ENCODE measurements at regions not wholly inside any gene's neighbourhood (a gene's known extent, or its start where the extent isn't known, plus 50 kb on each side); places are given as distances from the start of the nearest gene placed in this dataset.

- TF ChIP-seq CTCF (IDR thresholded peaks at IDR 0.05): no peak
- no peak for ATAC-seq
- Histone ChIP-seq H3K4me3 (no peak overlapping the region), H3K27ac (no peak overlapping the region), H3K36me3 (no peaks in the 10 kb centered on the region), H3K4me1 (no peaks in the 10 kb centered on the region), H3K9me3 (no peaks in the 10 kb centered on the region), H3K27me3 (no peaks in the 10 kb centered on the region)
- DNase-seq: no peak
- intact Hi-C loops (cut with DNase I): no loop called here
These were observed 201.8 kb upstream of the GK2 start for GRCh38 chr4:79609817-79610216.

GRCh38 chr4:79607979-79608378 is 200.0 kb upstream of the GK2 start:
- intact Hi-C loops (cut with DNase I): no loop called here
- Histone ChIP-seq H3K9me3 (no peaks in the 10 kb centered on the region), H3K4me3 (no peak overlapping the region), H3K36me3 (no peaks in the 10 kb centered on the region), H3K4me1 (no peaks in the 10 kb centered on the region), H3K27me3 (no peaks in the 10 kb centered on the region), H3K27ac (no peak overlapping the region)
- ATAC-seq (no peak), DNase-seq (no peak)
- no peak for TF ChIP-seq CTCF (IDR thresholded peaks at IDR 0.05)

- no peaks in the 10 kb centered on the region for H3K4me1 ChIP-seq
- intact Hi-C loops (cut with DNase I): no loop called here
- DNase-seq (no peak), ATAC-seq (no peak)
- no peaks in the 10 kb centered on the region for H3K27me3 ChIP-seq
- H3K9me3 ChIP-seq: no peaks in the 10 kb centered on the region
- no peak overlapping the region for H3K4me3 ChIP-seq
- no peaks in the 10 kb centered on the region for H3K36me3 ChIP-seq
- H3K27ac ChIP-seq: no peak overlapping the region
- no peak for TF ChIP-seq CTCF (IDR thresholded peaks at IDR 0.05)
These were observed 196.1 kb upstream of the GK2 start for GRCh38 chr4:79604152-79604551.

GRCh38 chr4:79603681-79604080 is 195.7 kb upstream of the GK2 start:
- Histone ChIP-seq H3K4me1 (no peaks in the 10 kb centered on the region), H3K9me3 (no peaks in the 10 kb centered on the region), H3K27ac (no peak overlapping the region), H3K27me3 (no peaks in the 10 kb centered on the region), H3K36me3 (no peaks in the 10 kb centered on the region), H3K4me3 (no peak overlapping the region)
- DNase-seq (no peak), ATAC-seq (peak; percentile 47)
- TF ChIP-seq CTCF (IDR thresholded peaks at IDR 0.05): no peak
- intact Hi-C loops (cut with DNase I): no loop called here

GRCh38 chr4:79599691-79600090 is 191.7 kb upstream of the GK2 start:
- no peaks in the 10 kb centered on the region for H3K9me3 ChIP-seq
- no peak for DNase-seq
- H3K27ac ChIP-seq: no peak overlapping the region
- TF ChIP-seq CTCF (IDR thresholded peaks at IDR 0.05): no peak
- H3K4me3 ChIP-seq: no peak overlapping the region
- intact Hi-C loops (cut with DNase I): no loop called here
- no peaks in the 10 kb centered on the region for H3K27me3 ChIP-seq
- ATAC-seq: no peak
- H3K4me1 ChIP-seq: no peaks in the 10 kb centered on the region
- no peaks in the 10 kb centered on the region for H3K36me3 ChIP-seq

- intact Hi-C loops (cut with DNase I): no loop called here
- Histone ChIP-seq H3K27ac (no peak overlapping the region), H3K27me3 (no peaks in the 10 kb centered on the region), H3K4me3 (no peak overlapping the region), H3K36me3 (no peaks in the 10 kb centered on the region), H3K4me1 (no peaks in the 10 kb centered on the region), H3K9me3 (no peaks in the 10 kb centered on the region)
- no peak for TF ChIP-seq CTCF (IDR thresholded peaks at IDR 0.05)
- no peak for DNase-seq
- no peak for ATAC-seq
These were observed 190.8 kb upstream of the GK2 start for GRCh38 chr4:79598801-79599200.

Measured in upper lobe of right lung (tissue), 1 donor.